ENCODE measurements at regions not wholly inside any gene's neighbourhood (a gene's known extent, or its start where the extent isn't known, plus 50 kb on each side); places are given as distances from the start of the nearest gene placed in this dataset.
"Not testable (repeated sequence)": the region's sequence is repeated elsewhere in the genome, so short reads cannot be mapped to it uniquely, and the experiment has no call there.

DNA sequence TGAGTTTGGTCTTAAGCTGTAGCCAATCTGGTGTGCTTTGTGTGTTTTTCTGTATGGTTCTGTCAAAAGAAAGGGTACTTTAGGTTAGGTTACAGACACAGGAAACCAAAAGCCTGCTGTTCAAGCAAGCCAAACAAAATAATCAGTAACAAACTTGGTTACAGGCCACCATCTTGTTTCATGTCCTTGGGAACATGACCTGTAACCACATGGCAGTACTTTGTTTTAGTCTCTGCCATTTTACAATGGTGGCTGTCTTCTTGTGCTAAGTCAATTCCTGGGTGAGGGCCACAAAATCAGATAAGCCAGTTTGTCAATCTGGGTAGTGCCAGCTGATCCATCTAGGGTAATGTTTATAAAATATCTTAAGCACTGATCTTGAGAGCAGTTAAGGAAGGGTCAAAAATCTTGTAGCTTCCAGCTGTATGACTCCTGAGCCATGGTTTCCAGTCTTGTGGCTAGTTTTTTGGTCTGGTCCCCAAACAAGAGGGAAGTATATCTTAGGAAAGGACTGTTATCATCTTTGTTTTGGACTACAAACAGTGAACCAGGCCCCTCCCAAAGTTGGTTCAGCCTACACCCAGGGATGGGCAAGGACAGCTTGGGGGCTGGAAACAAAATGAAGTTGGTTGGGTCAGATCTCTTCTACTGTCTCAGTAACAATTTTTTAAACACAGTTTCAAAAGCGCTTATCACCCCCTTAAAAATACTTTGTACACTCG, 90.0 kb downstream of the IGLL5 start:
- DNase-seq: no peak

DNA sequence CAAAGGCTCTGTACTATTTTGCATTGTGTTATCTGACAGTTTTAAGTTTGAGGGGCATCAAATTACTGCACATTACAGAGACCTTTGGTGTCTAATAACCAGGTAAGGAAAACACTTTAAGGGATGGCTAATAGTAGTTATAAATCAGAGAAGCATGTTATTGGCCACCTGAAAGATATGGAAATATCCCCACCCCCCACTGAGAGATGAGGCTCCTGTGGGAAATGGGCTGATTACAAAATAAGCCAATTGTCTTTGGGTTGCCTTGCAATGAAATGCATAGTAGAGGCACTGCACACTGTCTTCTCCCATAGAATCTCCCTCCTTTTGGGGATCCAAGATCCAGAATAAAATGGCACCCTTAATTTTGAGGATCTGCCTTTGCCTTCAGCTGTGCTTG, 91.0 kb downstream of the IGLL5 start:
- DNase-seq: no peak

DNA sequence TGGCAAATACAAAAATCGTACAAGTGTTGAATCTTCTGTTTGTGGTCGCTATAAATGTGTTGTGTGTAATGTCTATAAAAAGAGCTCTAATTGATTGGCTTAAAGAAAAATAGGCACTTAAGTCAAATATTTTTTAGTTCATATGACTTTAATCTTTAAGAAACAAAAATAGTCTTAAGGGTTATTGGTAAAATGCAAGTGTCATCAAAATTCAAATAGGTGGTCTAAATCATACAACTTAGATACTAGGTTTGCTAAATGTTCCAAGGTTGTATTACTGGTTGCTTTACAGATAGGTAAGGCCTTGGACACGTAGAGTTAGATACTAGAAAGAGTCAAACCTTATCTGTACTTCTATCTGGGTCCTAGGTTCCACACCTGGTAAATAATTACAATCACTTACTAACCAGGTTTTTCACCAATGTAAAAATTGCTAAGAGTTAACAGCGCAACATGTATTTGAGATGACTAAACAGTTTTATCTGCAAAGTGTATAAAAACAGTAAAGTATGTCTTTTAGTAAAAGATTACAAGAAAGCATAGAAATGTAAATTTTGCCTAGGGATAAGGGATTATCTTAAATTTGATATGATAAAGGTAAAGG, 91.1 kb upstream of the GNAZ start:
- no peak for DNase-seq

DNA sequence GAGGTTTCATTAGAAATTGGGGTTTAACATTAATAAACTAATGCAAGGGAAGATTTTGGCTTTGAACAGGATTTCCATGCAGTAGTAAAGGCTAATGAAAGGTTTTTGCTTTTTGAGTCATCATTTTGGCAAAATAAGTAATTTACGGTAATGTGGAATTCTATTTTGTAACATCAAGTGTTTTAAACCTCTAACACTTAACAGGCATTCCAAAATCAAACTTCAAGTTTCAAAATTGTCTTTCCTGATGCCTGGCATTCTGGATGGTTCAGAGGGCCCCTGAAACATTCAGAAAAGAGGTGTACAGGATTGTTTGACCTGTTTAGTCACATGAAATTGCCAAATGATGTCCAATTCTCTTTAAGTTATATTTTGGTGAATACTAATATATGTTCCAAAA, 90.4 kb upstream of the GNAZ start:
- no peak for DNase-seq

DNA sequence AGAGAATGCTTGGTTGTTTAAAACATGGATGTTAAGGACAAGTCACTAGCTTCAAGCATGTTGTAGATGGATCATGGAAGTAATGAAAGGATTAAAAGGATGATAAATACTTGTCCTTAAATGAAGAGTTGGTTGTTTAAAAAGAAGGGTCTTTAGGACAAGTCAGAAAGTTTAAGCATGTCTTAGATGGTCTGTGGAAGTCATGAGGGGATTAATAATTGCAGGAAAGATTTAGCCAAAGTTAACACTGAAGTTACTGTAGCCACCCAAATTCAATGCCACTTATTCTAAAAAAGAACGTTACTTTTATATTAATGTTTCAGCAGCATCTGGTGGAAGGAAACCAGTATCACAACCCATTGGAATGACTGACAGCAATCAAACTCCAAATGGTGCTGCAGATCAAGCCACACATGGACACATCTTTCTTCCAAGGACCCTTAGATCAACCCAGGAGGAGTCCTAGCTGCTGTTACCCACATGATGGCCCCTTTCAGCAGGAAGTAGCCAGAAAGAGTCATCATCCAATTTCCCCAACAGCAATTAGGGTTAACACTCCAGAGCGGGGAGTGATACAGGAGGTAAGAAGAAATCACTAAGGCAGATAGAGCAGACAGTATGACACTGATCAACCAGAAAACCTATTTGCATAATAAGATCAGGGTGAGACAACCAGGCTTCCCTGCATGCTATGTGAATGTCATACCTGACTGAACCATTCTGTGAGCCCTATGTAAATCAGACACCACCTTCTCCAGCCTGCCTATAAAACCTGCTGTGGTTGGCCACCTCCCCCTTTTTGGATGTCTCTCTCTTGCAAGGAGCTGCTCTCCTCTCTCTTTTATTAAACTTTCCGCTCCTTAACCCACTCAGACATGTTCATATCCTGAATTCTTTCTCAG, 88.4 kb upstream of the GNAZ start:
- no peak for DNase-seq

DNA sequence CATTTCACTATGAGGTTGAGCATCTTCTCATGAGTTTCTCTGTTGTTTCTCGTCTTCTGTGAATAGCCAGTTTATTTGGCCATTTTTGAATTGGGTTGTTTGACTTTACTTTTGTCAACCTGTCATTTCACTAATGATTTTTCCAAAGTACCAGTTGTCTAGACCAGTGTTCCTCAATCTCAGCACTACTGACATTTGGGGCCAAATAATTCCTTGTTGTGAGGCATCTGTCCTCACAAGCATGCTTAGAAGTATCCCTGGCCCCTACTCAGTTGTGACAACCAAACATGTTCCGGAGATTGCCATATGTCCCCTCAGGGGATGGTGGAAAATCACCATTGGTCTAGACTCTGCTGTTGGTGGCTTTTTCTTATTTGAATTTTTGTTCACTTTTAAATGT, 87.7 kb upstream of the GNAZ start:
- DNase-seq: no peak

DNA sequence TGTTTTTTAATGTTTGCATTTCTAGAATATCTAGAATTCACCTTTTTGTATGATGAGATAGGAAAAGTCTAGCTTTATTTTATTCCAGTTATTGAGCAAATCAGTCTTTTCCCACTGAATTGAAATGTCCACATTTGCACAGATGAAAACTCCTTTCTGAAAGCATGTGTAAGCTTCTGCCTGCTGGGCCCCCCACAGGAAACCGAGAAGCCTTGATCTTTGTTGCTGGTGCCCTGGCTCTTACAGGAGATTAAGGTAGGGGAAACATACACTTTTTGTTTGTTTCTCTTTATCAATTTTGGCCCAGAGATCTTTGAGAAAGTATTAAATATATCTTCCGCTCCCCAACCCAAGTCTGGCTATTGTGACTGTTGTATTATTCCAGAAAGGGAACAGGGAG, 87.2 kb upstream of the GNAZ start:
- DNase-seq: no peak

DNA sequence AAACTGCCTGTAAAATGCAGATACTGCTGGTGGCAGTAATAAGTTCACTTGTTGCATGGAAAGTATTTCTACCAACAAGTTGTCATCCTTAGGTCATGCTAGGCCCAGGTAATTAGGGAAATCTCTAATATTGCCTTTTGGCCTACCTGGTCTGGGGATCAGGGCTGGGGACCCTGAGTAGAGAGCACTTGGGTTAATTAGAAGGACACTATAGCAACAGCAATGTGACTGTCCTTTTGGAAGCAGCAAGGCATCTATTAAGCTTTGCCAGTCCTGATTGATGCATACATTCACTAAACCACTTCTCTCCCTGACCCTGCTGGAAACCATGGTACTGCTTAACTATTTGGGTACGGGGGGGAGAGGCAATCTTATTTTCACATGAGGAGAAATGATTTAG, 86.5 kb upstream of the GNAZ start:
- no peak for DNase-seq

DNA sequence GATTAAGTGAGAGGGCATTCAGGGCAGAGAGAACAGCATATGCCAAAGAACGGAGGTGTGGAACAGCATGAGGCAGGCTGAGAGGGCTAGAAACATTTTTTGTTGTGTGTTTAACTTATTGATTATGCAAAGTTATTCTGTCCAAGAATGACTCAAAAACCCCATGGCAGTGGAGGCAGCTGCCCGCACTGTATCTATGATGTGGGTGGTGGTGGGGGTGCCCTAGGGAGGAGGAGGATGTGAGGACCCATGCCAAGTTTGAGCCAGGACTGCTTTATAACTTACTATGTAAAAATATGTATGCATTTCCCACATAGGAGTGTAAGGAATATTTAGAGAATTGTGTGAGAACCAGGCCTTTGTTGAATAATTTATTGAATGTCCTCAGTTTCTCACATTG, 85.4 kb upstream of the GNAZ start:
- no peak for DNase-seq

DNA sequence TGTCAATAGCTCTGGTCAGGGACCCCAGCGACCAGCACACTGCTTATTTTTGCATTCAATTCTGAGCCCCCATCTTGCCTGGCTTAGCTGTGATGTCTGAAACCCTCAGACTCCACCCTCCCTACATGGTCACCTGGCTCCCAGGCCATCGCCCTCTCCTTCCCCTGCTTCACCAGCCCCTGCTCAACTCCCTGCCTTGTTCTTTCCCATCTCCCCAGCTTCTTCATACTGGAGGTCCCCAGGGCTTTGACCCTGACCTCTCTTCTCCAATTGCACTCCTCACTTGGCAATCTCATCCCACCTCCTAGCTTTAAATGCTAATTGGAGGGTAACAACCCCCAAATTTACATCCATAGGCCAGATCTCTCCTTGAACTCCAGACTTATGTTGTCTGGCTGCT, 84.3 kb upstream of the GNAZ start:
- DNase-seq: no peak

DNA sequence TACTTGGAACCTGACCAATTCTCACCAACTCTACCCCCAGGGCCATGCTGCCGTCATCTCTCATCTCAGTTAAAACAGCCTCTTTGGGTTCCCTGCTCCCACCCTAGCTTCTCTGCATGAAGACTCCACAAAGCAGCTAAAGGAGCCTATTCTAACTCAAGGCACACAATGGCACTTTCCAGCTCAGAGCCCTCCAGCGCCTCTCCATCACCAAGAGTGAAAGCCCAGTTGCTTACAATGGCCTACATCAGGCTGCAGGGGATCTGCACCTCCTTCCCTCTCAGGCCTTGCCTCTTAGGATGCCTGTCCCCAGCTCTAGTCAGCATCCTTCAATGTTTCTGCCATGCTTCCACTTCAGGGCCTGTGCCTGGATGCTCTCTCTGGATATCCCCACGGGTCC, 83.7 kb upstream of the GNAZ start:
- DNase-seq: no peak

DNA sequence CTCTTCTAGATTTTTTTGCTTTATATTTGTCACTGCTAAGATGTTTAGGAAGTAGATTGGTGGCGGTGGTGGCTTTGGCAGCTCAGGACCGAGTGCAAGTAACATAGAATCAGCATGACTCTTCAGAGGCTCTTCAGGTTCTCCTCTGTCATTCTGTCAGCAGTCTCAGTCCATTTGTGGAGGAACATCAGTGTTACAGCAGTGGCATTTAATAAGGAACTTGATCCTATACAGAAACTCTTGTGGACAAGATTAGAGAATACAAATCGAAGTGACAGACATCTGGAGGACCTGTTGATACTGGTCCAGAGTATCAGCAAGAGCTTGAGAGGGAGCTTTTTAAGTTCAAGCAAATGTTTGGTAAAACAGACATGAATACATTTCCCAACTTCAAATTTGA, 82.2 kb upstream of the GNAZ start:
- no peak for DNase-seq

DNA sequence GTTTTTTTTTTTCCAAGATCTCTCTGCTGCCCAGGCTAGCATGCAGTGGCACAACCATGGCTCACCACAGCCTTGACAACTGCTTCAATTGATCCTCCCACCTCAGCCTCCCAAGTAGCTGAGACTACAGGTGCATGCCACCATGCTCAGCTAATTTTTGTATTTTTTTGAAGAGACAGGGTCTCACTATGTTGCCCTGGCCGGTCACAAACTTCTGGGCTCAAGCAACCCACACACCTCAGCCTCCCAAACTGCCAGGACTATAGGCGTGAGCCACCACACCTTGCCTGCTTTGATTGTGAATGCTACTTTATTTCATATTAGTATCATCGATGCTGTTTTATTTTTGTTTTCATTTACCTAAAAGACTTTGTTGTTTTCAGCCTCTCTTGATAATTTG, 81.5 kb upstream of the GNAZ start:
- no peak for DNase-seq

DNA sequence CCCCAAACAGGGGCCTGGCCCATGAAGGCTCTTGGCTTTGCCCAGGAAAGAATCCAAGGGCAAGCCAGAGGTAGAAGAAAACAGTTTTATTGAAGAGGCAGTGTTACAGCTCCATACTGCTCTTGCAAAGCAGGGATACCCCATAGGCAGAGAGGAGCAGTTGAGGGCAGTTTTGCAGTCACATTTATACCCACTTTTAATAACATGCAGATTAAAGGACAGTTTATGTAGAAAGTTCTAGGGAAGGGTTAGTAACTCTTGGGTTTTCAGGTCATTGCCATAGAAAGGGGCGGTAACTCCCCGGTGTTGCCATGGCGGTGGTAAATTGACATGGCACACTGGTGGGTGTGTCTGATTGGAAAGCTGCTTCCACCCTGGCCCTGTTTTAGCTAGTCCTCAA, 80.5 kb upstream of the GNAZ start:
- DNase-seq: no peak

DNA sequence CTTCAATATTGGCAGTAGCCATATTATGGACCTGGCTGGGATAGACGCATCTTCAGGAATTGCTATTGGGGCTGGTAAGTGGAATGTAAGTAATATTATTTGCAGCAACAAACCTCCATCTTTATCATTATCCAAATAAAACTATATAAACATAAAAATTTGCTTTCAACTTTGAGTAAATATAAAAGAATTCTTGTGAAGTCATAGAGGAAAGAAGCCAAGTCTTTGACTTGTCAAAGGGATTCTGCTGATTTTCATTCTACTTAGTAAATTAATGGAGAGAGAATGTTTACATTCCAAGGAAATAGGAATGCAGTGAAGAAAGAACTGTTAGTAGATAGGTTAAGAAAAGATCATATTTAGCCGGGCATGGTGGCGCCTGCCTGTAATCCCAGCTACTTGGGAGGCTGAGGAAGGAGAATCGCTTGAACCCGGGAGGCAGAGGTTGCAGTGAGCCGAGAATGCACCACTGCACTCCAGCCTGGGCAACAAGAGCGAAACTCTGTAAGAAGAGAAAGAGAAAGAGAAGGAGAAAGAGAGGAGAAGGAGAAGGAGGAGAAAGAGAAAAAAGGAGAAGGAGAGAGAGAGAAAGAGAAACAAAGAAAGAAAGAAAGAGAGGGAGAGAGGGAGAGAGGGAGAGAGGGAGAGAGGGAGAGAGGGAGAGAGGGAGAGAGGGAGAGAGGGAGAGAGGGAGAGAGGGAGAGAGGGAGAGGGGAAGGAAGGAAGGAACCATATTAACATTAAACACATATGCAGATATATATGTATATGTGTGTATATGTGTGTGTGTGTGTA, 79.4 kb upstream of the GNAZ start:
- not testable (repeated sequence) for DNase-seq

DNA sequence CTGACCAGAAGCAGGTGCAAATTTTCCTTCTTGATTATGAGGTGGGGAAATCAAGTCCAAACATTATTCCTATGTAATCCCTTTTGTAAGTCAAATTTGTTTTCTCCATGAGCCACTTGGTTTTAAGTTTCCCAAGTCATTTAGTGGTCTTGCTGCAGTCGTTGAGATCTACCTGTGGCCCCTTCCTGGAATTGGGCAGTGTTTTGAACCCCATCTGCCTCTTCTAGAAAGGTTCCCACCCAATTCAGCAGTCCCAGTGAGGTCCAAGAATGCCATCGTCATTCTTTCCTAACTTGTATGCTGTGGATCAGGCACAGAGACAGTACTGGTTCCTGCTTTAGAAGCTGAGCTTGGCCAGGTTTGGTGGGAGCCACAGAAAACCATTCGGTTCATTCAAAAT, 77.8 kb upstream of the GNAZ start:
- no peak for DNase-seq

DNA sequence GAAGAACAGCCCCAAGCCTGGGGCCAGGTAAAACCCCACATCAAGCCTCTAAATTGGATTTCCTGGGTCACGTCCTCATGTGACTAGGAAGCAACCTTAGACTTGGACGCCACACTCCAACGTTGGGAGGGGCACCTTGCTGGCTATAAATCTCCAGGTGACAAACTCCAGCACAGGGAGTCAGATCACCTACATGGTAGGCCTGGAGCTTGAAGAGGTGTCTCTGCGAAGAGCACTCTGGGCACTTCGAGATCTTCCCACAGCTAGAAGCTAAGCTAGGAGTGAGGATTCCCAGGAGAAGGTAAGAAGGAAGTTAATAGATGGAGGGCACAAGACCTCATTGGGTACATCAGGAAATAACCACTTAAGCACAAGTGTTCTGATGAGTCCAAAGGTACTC, 77.1 kb upstream of the GNAZ start:
- no peak for DNase-seq

DNA sequence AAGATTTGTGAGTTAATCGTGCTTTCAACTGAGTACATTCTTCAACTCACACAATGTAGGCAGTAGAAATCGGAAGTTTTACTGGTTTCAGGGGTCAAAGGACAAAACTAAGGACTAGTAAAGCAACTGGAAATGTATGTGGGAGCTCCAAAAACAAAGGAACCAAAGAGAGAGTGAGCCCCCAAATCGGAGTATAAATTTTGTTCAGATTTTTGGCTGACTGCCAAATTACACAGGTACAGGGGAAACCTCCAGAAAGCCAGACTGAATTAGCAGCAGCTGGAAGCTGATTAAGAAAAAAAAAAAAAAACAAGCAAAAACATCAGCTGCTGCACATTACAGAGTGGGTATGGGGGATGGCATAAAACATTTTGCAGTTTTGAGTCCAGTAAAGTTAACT, 75.2 kb upstream of the GNAZ start:
- DNase-seq: peak; percentile 0

DNA sequence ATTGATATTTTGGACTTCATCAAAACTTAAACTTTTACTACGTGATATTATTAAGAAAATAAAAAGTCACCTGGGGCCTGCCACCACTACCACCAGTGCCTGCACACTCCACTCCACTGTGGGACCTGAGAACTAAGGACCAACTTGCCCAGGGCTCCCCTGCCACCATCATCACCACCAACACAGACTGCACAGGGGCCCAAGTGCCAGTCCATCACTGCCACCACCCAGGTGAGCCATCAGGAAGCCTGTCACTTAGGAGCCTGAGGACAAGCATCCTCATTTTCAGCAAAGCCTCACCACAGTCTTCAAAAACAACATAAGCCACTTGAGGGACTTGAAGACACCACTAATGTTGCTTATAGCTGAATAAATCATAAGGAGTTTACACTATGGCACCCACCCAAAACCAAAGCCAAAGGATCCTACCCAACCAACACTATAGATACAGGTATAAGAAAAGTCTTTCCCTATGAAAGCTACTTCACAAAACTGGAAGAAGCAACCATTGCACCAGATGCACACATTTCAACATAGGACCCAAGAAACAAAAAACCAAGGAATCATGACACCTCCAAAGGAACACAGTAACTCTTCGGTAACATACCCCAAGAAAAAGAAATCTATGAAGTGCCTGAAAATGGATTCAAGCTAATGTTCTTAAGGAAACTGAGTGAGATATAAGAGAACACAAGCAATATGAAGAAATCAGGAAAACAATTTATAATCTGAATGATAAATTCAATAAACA, 73.6 kb upstream of the GNAZ start:
- no peak for DNase-seq

DNA sequence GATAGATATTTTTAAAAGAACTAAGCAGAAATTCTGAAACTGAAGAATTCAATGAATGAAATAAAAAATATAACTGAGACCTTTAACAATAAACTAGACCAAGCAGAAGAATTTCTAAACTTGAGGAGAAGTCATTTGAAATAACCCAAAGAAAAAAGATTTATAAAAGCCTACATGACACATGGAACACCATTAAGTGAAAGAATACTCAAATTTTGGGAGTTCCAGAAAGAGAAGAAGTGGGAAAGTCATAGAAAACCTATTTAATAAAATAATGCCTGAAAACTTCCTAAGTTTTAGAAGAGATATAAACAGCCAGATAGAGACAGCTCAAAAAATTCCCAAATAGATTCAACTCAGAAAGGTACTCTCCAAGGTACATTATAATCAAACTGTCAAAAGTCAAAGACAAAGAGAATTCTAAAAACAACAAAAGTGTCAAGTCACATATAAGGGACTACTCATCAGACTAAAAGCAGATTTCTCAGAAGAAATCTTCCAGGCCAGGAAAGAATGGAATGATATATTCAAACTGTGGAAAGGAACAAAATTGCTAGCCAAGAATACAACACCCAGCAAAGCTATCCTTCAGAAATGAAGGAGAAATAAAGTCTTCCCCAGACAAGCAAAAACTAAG, 72.9 kb upstream of the GNAZ start:
- no peak for DNase-seq

DNA sequence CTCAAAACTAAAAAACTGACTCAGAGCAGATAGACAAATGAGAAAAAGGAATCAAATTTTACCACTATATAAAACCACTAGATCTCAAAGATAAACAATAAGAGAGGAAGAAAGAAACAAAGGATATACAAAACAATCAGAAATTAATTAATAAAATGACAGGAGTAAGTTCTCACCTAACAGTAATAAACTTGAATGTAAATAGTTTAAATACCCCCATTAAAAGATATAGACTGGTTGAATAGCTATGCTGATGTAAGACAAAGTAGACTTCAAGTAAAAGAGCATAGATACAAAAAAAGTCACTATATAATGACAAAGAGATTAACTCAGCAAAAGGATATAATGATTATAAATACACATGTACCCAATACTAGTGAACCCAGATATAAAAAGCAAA, 72.3 kb upstream of the GNAZ start:
- no peak for DNase-seq

DNA sequence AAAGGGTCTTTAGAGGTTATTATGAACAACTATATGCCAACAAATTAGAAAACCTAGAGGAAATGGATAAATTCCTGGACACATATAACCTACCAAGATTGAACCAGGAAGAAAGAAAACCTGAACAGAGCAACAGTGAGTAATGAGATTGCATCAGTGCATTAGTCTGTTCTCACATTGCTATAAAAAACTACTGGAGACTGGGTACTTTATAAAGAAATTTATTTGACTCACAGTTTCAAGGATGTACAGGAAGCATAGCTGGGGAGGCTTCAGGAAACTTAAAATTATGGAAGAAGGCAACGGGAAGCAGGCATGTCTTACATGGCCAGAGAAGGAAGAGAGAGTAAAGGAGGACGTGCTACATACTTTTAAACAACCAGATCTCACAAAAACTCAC, 70.8 kb upstream of the GNAZ start:
- DNase-seq: no peak
